Panc1 (cell line): ENCODE measurements at regions not wholly inside any gene's neighbourhood (a gene's known extent, or its start where the extent isn't known, plus 50 kb on each side); places are given as distances from the start of the nearest gene placed in this dataset.

Experiments
- ATAC-seq: fragments of 200-7000 bp; cut with Tn5 transposase; 2 replicates; pipeline ENCODE4 v1.9.1; 2020; ENCODE audit warnings: mild to moderate bottlenecking, moderate library complexity
- BruUV-seq: library from RNA; stranded (reverse); fragments of 400-500 nt; replicated peaks from 2 replicates; lab custom pipeline; 2021; lab: Mats Ljungman, UMichigan
- CTCF ChIA-PET: fragments of 300-600 bp; sonication (Branson Sonifier 250); formaldehyde crosslinking; loops from one replicate; lab custom pipeline; 2022; ENCODE audit warnings: antibody characterized with exemption; lab: Charles Lee
- POLR2A ChIA-PET: fragments of 300-600 bp; sonication (Branson Sonifier 250); formaldehyde crosslinking; loops from one replicate; lab custom pipeline; 2022; ENCODE audit warnings: antibody characterized with exemption; lab: Charles Lee
- DNase-seq: peaks from one replicate; pipeline ENCODE4 v3.0.0-alpha.2; 2010; ENCODE audit warnings: low read depth, low spot score
- H3K27ac ChIP-seq: 2 replicates; pipeline ENCODE4 v1.5.1; 2011; ENCODE audit warnings: mild to moderate bottlenecking, low read length, inconsistent platforms
- H3K27me3 ChIP-seq: fragments of 200-500 bp; sonication (Bioruptor generic); 2 replicates; pipeline ENCODE4 v1.6.0; 2014; ENCODE audit warnings: low read length, inconsistent platforms; ENCODE audit not compliant: control insufficient read depth, insufficient read depth
- H3K36me3 ChIP-seq: fragments of 200-500 bp; sonication (Bioruptor generic); 2 replicates; pipeline ENCODE4 v1.5.1; 2014; ENCODE audit warnings: inconsistent platforms, mild to moderate bottlenecking, low read length, moderate library complexity; ENCODE audit not compliant: control insufficient read depth, insufficient read depth
- H3K4me1 ChIP-seq: 2 replicates; pipeline ENCODE4 v1.5.1; 2011; ENCODE audit warnings: inconsistent platforms, mild to moderate bottlenecking, low read length, moderate library complexity; ENCODE audit not compliant: control insufficient read depth, insufficient read depth
- H3K4me3 ChIP-seq, 2 experiments: 2 replicates each; pipeline ENCODE4 v1.5.1; 2011 to 2012; ENCODE audit warnings: low read depth in 2 of 2, low read length in 2 of 2, mild to moderate bottlenecking in 2 of 2, inconsistent platforms in 1 of 2, moderate library complexity in 1 of 2
- H3K9me3 ChIP-seq: fragments of 200-500 bp; sonication (Bioruptor generic); 2 replicates; pipeline ENCODE4 v1.5.1; 2014; ENCODE audit warnings: low read depth, mild to moderate bottlenecking, inconsistent platforms, low read length, moderate library complexity; ENCODE audit not compliant: control insufficient read depth, insufficient read depth
- POLR2AphosphoS5 ChIP-seq: IDR thresholded peaks from 2 replicates; pipeline ENCODE4 v1.6.1; 2012; ENCODE audit warnings: mild to moderate bottlenecking, low read depth, low read length, moderate library complexity
- SIN3A ChIP-seq: IDR thresholded peaks from 2 replicates; pipeline ENCODE4 v1.6.1; 2012; ENCODE audit warnings: low read depth, mild to moderate bottlenecking, low read length, moderate library complexity, borderline replicate concordance; ENCODE audit not compliant: insufficient read depth
- TCF7L2 ChIP-seq: IDR thresholded peaks from 2 replicates; pipeline ENCODE4 v1.6.1; 2011; ENCODE audit warnings: mild to moderate bottlenecking, low read depth, low read length, inconsistent platforms
- in situ Hi-C: cut with HindIII; loops from 2 replicates; pipeline ENCODE4 v1.10.0; 2016; ENCODE audit warnings: low sequenced_read_pairs, low pct_unique_long_range_greater_than_20kb
- intact Hi-C: fragments of 100-400 bp; cut with micrococcal nuclease; formaldehyde crosslinking; loops from one replicate; pipeline ENCODE4 v1.10.0; 2022; ENCODE audit not compliant: unreplicated experiment
- TF ChIP-seq, protein P1 (sequence below): fragments of 450-650 bp; IDR thresholded peaks from 2 replicates; pipeline ENCODE4 v1.5.1; 2017; ENCODE audit warnings: mild to moderate bottlenecking
- TF ChIP-seq, protein P2 (sequence below), 2 experiments: IDR thresholded peaks; 2 replicates each; pipeline ENCODE4 v1.6.1; 2011 to 2012; ENCODE audit warnings: low read depth in 2 of 2, control low read depth in 1 of 2, low read length in 1 of 2, mild to moderate bottlenecking in 1 of 2, moderate library complexity in 1 of 2; ENCODE audit not compliant: insufficient read depth in 1 of 2

DNA sequence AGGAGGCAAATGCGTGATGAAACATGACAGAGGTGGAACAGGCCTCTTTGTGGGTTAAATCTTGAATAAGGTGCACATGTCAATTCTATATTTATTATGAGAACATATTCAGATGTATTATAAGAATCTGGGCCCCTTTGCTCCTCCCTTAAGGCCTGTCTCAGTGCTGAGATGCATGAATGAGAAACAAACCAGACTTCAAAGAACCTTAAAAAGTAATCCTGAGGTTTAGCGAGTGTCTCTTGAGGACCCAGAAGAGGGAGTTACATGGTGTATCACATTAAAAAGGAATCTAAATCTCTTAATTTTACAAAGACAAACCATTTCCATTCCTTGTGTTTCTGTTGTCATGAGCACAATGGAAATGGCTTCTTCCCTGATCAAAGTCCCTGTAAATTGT is 170.9 kb upstream of the TBC1D5 start:
- intact Hi-C loops (no loop called here), in situ Hi-C loops (no loop called here)
- Histone ChIP-seq H3K27ac (no peak overlapping the region), H3K4me1 (no peaks in the 10 kb centered on the region), H3K36me3 (no peaks in the 10 kb centered on the region), H3K9me3 (no peaks in the 10 kb centered on the region), H3K4me3 (no peak overlapping the region), H3K27me3 (no peaks in the 10 kb centered on the region)
- no TSS peak for BruUV-seq
- ATAC-seq (no peak), DNase-seq (no peak)
- POLR2A ChIA-PET, result no interaction called here
- TF ChIP-seq POLR2AphosphoS5, result no peak
- TF ChIP-seq TCF7L2, result no peak
- no peak for TF ChIP-seq SIN3A
- TF ChIP-seq, protein P1, sequence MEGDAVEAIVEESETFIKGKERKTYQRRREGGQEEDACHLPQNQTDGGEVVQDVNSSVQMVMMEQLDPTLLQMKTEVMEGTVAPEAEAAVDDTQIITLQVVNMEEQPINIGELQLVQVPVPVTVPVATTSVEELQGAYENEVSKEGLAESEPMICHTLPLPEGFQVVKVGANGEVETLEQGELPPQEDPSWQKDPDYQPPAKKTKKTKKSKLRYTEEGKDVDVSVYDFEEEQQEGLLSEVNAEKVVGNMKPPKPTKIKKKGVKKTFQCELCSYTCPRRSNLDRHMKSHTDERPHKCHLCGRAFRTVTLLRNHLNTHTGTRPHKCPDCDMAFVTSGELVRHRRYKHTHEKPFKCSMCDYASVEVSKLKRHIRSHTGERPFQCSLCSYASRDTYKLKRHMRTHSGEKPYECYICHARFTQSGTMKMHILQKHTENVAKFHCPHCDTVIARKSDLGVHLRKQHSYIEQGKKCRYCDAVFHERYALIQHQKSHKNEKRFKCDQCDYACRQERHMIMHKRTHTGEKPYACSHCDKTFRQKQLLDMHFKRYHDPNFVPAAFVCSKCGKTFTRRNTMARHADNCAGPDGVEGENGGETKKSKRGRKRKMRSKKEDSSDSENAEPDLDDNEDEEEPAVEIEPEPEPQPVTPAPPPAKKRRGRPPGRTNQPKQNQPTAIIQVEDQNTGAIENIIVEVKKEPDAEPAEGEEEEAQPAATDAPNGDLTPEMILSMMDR, result no peak
- TF ChIP-seq, protein P2, sequence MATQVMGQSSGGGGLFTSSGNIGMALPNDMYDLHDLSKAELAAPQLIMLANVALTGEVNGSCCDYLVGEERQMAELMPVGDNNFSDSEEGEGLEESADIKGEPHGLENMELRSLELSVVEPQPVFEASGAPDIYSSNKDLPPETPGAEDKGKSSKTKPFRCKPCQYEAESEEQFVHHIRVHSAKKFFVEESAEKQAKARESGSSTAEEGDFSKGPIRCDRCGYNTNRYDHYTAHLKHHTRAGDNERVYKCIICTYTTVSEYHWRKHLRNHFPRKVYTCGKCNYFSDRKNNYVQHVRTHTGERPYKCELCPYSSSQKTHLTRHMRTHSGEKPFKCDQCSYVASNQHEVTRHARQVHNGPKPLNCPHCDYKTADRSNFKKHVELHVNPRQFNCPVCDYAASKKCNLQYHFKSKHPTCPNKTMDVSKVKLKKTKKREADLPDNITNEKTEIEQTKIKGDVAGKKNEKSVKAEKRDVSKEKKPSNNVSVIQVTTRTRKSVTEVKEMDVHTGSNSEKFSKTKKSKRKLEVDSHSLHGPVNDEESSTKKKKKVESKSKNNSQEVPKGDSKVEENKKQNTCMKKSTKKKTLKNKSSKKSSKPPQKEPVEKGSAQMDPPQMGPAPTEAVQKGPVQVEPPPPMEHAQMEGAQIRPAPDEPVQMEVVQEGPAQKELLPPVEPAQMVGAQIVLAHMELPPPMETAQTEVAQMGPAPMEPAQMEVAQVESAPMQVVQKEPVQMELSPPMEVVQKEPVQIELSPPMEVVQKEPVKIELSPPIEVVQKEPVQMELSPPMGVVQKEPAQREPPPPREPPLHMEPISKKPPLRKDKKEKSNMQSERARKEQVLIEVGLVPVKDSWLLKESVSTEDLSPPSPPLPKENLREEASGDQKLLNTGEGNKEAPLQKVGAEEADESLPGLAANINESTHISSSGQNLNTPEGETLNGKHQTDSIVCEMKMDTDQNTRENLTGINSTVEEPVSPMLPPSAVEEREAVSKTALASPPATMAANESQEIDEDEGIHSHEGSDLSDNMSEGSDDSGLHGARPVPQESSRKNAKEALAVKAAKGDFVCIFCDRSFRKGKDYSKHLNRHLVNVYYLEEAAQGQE (IDR thresholded peaks at IDR 0.05; ENCODE audit: insufficient read depth in 1 of 2, low read depth in 2 of 2, low read length in 1 of 2), result no peak
- CTCF ChIA-PET, result no interaction called here

DNA sequence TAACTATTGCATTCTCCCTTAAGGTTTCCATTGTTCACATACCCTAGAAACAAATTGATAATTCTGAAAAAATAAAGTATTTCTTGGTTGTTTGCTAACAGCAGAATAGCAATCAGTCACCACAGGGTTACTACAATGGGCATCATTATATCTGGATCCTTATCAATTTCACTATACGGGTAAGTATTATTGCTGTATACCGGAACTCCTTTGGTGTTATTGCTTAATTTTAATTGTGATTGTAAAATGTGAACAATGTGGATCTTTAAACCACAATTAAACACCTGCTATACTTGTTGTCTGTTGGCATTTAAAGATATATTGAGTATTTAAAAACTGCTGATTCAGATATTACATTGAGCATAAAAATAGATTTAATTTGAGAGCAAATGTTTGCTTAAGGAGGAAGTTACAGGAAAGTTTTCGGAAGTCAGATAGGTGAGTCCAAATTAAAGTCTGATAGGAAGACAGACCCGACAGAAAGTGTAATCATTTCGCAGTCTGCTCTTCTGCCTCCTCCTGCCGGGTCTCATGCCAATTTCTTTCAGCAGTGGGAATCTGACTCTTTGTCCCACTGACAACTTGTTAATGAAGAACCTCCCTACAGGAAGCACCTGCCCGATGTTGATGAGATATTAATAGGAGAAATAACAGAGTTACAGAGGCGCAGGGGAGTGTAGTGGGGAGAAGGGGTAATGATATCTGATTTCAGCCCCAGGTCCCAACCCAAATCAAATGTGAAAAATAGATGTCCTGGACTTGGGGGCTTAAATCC is 169.7 kb upstream of the TBC1D5 start:
- Histone ChIP-seq H3K27me3 (no peaks in the 10 kb centered on the region), H3K4me3 (no peak overlapping the region), H3K4me1 (no peaks in the 10 kb centered on the region), H3K36me3 (no peaks in the 10 kb centered on the region), H3K9me3 (no peaks in the 10 kb centered on the region), H3K27ac (no peak overlapping the region)
- in situ Hi-C loops (no loop called here), intact Hi-C loops (no loop called here)
- CTCF ChIA-PET, result no interaction called here
- DNase-seq, result no peak
- TF ChIP-seq POLR2AphosphoS5 (no peak), SIN3A (no peak)
- TF ChIP-seq, protein P1, result no peak
- TF ChIP-seq, protein P2 (IDR thresholded peaks at IDR 0.05; ENCODE audit: insufficient read depth in 1 of 2, low read depth in 2 of 2, low read length in 1 of 2), result no peak
- ATAC-seq, result no peak
- no TSS peak for BruUV-seq
- POLR2A ChIA-PET, result no interaction called here
